Spleen (tissue), 7 donors: ENCODE measurements at regions not wholly inside any gene's neighbourhood (a gene's known extent, or its start where the extent isn't known, plus 50 kb on each side); places are given as distances from the start of the nearest gene placed in this dataset.

Source experiments
- CTCF ChIP-seq, 11 experiments: fragments of 200-600 bp in 7 of 11; fragments of 450-650 bp in 4 of 11; sonication (generic) in 4 of 11; IDR thresholded peaks in 8 of 11; conservative IDR thresholded peaks in 3 of 11; 1 replicate in 7 of 11; 2 replicates in 4 of 11; pipeline versions ENCODE4 v1.4.0 to v1.8.0; 2016 to 2021; ENCODE audit warnings: antibody characterized with exemption in 11 of 11, inconsistent platforms in 4 of 11, mild to moderate bottlenecking in 1 of 11
- POLR2A ChIP-seq, 3 donors: fragments of 450-650 bp; IDR thresholded peaks; one replicate each; pipeline ENCODE4 v1.5.1; 2017; ENCODE audit warnings: antibody characterized with exemption in 3 of 3, mild to moderate bottlenecking in 1 of 3
- POLR2AphosphoS5 ChIP-seq, 3 donors: sonication (generic); formaldehyde crosslinking; IDR thresholded peaks; one replicate each; pipeline ENCODE4 v1.5.1; 2017; ENCODE audit warnings: antibody characterized with exemption in 3 of 3
- donor health status: DM: no; HTN: no; CAD: no; lungs with moderate emphysema.
- donor health status: DM: no; HTN: no; CAD: no.
- donor health status: DM: no; HTN: no; CAD: no.

GRCh38 chr21:22438428-22439086 lies 1440.3 kb downstream of the NCAM2 start:
- TF ChIP-seq POLR2AphosphoS5 (IDR thresholded peaks at IDR 0.05) (no peak), CTCF (IDR thresholded peaks at IDR 0.05 in 8 of 11, conservative IDR thresholded peaks at IDR 0.05 in 3 of 11) (no peak), POLR2A (IDR thresholded peaks at IDR 0.05) (no peak)
